Esophagus muscularis mucosa (tissue), 4 donors: ENCODE measurements at regions not wholly inside any gene's neighbourhood (a gene's known extent, or its start where the extent isn't known, plus 50 kb on each side); places are given as distances from the start of the nearest gene placed in this dataset.

Experiments
- DNase-seq: peaks from one replicate; pipeline ENCODE4 v3.0.0-alpha.2; 2017; ENCODE audit errors: extremely low spot score
- H3K27ac ChIP-seq, 4 donors: fragments of 200-600 bp; sonication (generic); replicated peaks in 1 of 4; 1 replicate in 3 of 4; 2 replicates in 1 of 4; pipeline ENCODE4 v1.5.1; 2016 to 2019; ENCODE audit warnings: mild to moderate bottlenecking in 1 of 4
- H3K27me3 ChIP-seq, 4 donors: fragments of 200-600 bp; sonication (generic); one replicate each; pipeline versions ENCODE4 v1.5.1 to v1.6.0; 2016 to 2019
- H3K36me3 ChIP-seq, 4 donors: fragments of 200-600 bp; sonication (generic); one replicate each; pipeline ENCODE4 v1.5.1; 2016 to 2019
- H3K4me1 ChIP-seq, 4 donors: fragments of 200-600 bp; sonication (generic); one replicate each; pipeline ENCODE4 v1.5.1; 2016 to 2019
- H3K4me3 ChIP-seq, 4 donors: fragments of 200-600 bp; sonication (generic); 1 replicate in 2 of 4; 2 replicates in 2 of 4; pipeline ENCODE4 v1.5.1; 2016 to 2019; ENCODE audit warnings: mild to moderate bottlenecking in 4 of 4, moderate library complexity in 1 of 4
- H3K9me3 ChIP-seq, 4 donors: fragments of 200-600 bp; sonication (generic); 1 replicate in 3 of 4; 2 replicates in 1 of 4; pipeline ENCODE4 v1.5.1; 2016 to 2019
- CTCF ChIP-seq, 3 experiments: fragments of 200-600 bp in 2 of 3; fragments of 450-650 bp in 1 of 3; sonication (generic) in 2 of 3; IDR thresholded peaks; one replicate each; pipeline ENCODE4 v1.5.1; 2017 to 2019; ENCODE audit warnings: antibody characterized with exemption in 3 of 3, mild to moderate bottlenecking in 2 of 3, moderate library complexity in 1 of 3
- EP300 ChIP-seq: sonication (generic); formaldehyde crosslinking; IDR thresholded peaks from one replicate; pipeline ENCODE4 v1.6.1; 2017; ENCODE audit warnings: antibody characterized with exemption
- POLR2A ChIP-seq: fragments of 450-650 bp; IDR thresholded peaks from one replicate; pipeline ENCODE4 v1.6.1; 2017; ENCODE audit warnings: antibody characterized with exemption, moderate library complexity, mild to moderate bottlenecking, low read depth
- POLR2AphosphoS5 ChIP-seq, 2 donors: sonication (generic); formaldehyde crosslinking; IDR thresholded peaks; one replicate each; pipeline ENCODE4 v1.6.1; 2017; ENCODE audit warnings: antibody characterized with exemption in 2 of 2
- WGBS: methylation state at CpG from one replicate; pipeline ENCODE4 v1.1.5; 2018; 5-methylcytosine and 5-hydroxymethylcytosine counted together
- intact Hi-C: fragments of 100-400 bp; cut with DNase I; formaldehyde crosslinking; loops from one replicate; pipeline ENCODE4 v1.15.1; 2023

- Histone ChIP-seq H3K4me3 (no peak overlapping the region), H3K27ac (no peak overlapping the region), H3K4me1 (no peaks in the 10 kb centered on the region), H3K9me3 (no peaks in the 10 kb centered on the region), H3K36me3 (no peaks in the 10 kb centered on the region), H3K27me3 (no peaks in the 10 kb centered on the region)
- TF ChIP-seq POLR2A (no peak), EP300 (no peak), POLR2AphosphoS5 (IDR thresholded peaks at IDR 0.05) (no peak), CTCF (IDR thresholded peaks at IDR 0.05) (no peak)
- DNase-seq: no peak
- WGBS: 51% methylated on average over 7 of the region's 7 CpGs
- intact Hi-C loops: no loop called here
These were observed 203.9 kb upstream of the NEBL start for GRCh38 chr10:21100871-21101514.

- Histone ChIP-seq H3K4me1 (no peaks in the 10 kb centered on the region), H3K36me3 (no peaks in the 10 kb centered on the region), H3K4me3 (no peak overlapping the region), H3K27me3 (no peaks in the 10 kb centered on the region), H3K9me3 (no peaks in the 10 kb centered on the region), H3K27ac (no peak overlapping the region)
- DNase-seq: no peak
- intact Hi-C loops: no loop called here
- 75% methylated on average over 12 of the region's 12 CpGs for WGBS
- TF ChIP-seq POLR2AphosphoS5 (IDR thresholded peaks at IDR 0.05) (no peak), EP300 (no peak), POLR2A (no peak), CTCF (IDR thresholded peaks at IDR 0.05) (no peak)
These were observed 203.1 kb upstream of the NEBL start for GRCh38 chr10:21100190-21100589.

DNA sequence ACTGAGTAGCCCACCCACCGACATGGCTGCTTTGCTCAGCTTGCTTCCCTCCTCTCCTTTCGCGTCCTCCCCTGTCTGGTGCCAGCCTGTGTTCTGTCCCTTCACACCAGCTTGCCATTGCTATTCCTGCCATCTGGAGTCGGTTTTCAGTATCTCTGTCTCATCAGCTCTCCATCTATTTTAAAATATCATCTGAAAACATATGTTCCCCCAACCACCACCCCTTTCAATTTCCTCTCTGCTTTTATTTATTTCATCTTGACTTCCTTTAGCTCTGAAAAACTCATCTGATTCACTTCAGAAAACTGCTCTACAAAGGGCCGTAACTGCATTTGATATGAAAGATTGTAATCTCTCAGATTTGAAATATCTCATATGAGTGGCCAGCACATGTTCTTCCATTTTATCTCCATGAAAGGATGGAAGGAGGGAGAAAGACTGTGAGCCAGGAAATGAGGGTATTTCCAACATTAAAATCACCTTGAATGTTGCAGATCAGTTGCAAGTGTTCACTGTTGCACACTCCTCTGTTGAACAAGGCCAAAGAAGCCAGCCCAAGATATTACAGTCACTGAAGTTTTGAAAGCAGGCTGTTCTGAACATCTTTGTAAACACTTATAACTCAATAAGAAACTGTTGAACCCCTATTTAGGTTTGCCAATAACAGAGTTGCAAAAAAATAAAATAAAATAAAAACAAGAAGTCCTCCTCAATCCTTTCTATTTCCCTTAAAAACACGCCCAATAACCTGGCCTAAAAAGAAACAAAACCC lies 202.4 kb upstream of the NEBL start:
- DNase-seq: no peak
- no peak overlapping the region for H3K4me3 ChIP-seq
- no peaks in the 10 kb centered on the region for H3K9me3 ChIP-seq
- TF ChIP-seq EP300 (no peak), POLR2A (no peak), POLR2AphosphoS5 (IDR thresholded peaks at IDR 0.05) (no peak), CTCF (IDR thresholded peaks at IDR 0.05) (no peak)
- no peaks in the 10 kb centered on the region for H3K4me1 ChIP-seq
- no peaks in the 10 kb centered on the region for H3K27me3 ChIP-seq
- H3K36me3 ChIP-seq: no peaks in the 10 kb centered on the region
- intact Hi-C loops: no loop called here
- no peak overlapping the region for H3K27ac ChIP-seq
- 64% methylated on average over 6 of the region's 6 CpGs for WGBS

DNA sequence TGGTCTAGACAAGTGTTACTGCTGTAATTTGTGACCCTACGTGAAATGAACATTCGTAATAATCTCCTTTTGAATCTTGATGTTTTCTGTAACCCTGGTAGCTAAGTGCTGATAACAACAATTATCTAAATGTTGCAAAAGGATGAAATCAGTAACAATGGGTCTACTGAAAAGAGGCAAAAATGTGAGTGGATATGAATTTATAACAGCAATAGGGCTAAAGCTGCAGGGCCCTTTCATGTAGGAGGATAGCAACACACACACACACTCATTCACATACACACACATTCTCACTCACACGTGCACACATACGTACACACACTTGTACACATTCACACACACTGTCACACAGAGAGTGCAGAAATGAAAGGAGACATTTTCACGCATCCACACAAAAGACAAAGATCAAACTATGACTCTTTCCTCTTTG lies 200.8 kb upstream of the NEBL start:
- 90% methylated on average over 5 of the region's 5 CpGs for WGBS
- no peak overlapping the region for H3K27ac ChIP-seq
- no peaks in the 10 kb centered on the region for H3K27me3 ChIP-seq
- H3K9me3 ChIP-seq: no peaks in the 10 kb centered on the region
- no peaks in the 10 kb centered on the region for H3K4me1 ChIP-seq
- H3K4me3 ChIP-seq: no peak overlapping the region
- intact Hi-C loops: no loop called here
- H3K36me3 ChIP-seq: no peaks in the 10 kb centered on the region
- TF ChIP-seq EP300: no peak
- no peak for TF ChIP-seq CTCF (IDR thresholded peaks at IDR 0.05)
- TF ChIP-seq POLR2AphosphoS5 (IDR thresholded peaks at IDR 0.05): no peak
- TF ChIP-seq POLR2A: no peak
- no peak for DNase-seq
